ENCODE measurements at regions not wholly inside any gene's neighbourhood (a gene's known extent, or its start where the extent isn't known, plus 50 kb on each side); places are given as distances from the start of the nearest gene placed in this dataset.

DNA sequence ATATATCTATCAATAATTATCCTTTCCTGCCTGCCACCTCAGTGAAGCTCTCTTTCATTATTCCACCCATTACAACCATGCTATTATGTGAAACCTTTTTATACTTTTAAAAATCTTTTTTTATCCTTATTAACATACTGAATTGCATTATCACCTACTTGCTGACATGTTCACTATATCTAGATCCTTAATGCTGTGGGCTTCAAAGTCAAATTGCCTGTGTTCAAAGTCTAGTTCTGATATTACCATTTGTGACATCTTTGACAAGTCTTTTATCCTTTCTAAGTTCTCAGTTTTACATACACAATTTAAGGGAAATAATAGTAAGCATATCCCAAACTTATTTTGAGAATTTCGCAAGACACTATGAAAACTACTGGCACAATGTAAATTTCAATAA, 2239.4 kb downstream of the LRRC4C start:
- H3K4me3 Mint-ChIP-seq, result no peak overlapping the region
- no peaks in the 10 kb centered on the region for H3K36me3 Mint-ChIP-seq
- no peaks in the 10 kb centered on the region for H3K4me1 Mint-ChIP-seq
- H3K4me1 ChIP-seq (ENCODE audit: insufficient read depth, low read length), result no peaks in the 10 kb centered on the region
- H3K9me3 Mint-ChIP-seq, result peaks cover 3 to 16% (median 10%) of the 10 kb centered on the region in 5 donors
- H3K27ac Mint-ChIP-seq, result no peak overlapping the region
- H3K27ac ChIP-seq (ENCODE audit: low read depth, low read length), result no peak overlapping the region
- H3K27me3 Mint-ChIP-seq, result no peaks in the 10 kb centered on the region
- ChIA-PET POLR2A (no interaction called here), CTCF (no interaction called here)
- no peaks in the 10 kb centered on the region for H3K9me3 ChIP-seq (ENCODE audit: low read length)
- no peak overlapping the region for H3K4me3 ChIP-seq (ENCODE audit: low read length)
- no peak for DNase-seq
- H3K36me3 ChIP-seq (ENCODE audit: insufficient read depth, low read length), result no peaks in the 10 kb centered on the region
- H3K27me3 ChIP-seq (ENCODE audit: insufficient read depth, low read length, poor library complexity, severe bottlenecking), result no peaks in the 10 kb centered on the region

DNA sequence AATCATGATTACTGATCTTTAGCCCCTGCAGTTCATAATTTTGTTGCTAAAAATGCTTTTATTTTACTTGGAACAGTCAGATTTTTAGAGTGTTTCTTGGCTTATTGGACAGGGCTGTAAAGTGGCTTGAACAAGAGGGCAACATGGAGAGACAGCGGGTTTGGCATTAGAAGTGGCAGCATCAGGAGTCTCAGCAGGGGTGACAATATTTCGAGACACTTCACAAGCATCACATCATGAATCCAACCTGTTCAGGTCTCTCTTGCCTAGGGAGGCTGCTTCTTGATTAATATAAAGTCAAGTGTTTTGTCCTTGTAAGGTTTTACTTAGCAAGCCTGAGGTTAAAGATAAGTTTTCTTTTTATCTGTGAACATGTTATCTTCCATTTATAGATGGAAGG, 2249.5 kb downstream of the LRRC4C start:
- Mint-ChIP-seq H3K27me3 (no peaks in the 10 kb centered on the region), H3K4me3 (no peak overlapping the region), H3K4me1 (no peaks in the 10 kb centered on the region), H3K36me3 (no peaks in the 10 kb centered on the region), H3K9me3 (peaks cover 0 to 14% (median 6%) of the 10 kb centered on the region in 5 donors), H3K27ac (no peak overlapping the region)
- POLR2A ChIA-PET, result no interaction called here
- CTCF ChIA-PET, result no interaction called here
- H3K27ac ChIP-seq (ENCODE audit: low read depth, low read length), result no peak overlapping the region
- H3K27me3 ChIP-seq (ENCODE audit: insufficient read depth, low read length, poor library complexity, severe bottlenecking), result no peaks in the 10 kb centered on the region
- H3K4me3 ChIP-seq (ENCODE audit: low read length), result no peak overlapping the region
- no peaks in the 10 kb centered on the region for H3K4me1 ChIP-seq (ENCODE audit: insufficient read depth, low read length)
- no peaks in the 10 kb centered on the region for H3K36me3 ChIP-seq (ENCODE audit: insufficient read depth, low read length)
- H3K9me3 ChIP-seq (ENCODE audit: low read length), result no peaks in the 10 kb centered on the region
- DNase-seq, result no peak

DNA sequence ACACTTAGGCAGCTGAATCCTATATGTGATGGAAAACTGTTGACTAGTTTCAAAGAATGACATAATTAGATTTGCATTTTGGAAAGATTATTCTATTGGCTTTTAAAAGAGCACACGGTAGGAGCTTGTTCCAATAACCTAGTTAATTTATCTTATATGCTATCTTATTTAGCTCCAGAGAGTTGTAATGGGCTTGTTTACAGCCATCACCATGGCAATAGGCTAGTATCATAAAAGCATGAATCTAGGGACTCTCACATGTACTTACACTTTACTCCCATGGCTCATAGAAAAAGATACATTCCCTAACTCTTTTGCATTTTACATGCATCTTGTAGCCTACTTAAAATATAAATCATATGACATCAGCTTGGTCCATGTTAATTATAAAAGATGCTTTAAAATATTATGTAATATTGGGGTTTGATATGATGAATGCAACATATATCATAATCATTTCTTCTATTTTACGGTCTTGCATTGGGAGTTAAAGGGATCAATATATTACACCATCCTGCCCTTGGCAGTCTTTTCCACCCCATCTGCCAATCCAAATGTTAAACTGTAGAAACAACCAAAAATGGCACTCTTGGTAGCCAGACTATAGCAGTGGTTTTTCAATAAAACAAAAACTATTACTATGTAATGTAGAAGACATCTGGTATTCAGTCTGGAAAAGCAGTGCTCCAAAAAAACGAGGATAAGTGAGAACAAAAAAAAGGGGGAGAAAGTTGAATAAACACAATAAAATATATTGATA, 2254.0 kb downstream of the LRRC4C start:
- POLR2A ChIA-PET, result no interaction called here
- Mint-ChIP-seq H3K27me3 (no peaks in the 10 kb centered on the region), H3K9me3 (peaks cover 0 to 13% (median 13%) of the 10 kb centered on the region in 5 donors), H3K36me3 (no peaks in the 10 kb centered on the region), H3K4me1 (no peaks in the 10 kb centered on the region), H3K4me3 (no peak overlapping the region), H3K27ac (no peak overlapping the region)
- H3K4me1 ChIP-seq (ENCODE audit: insufficient read depth, low read length), result no peaks in the 10 kb centered on the region
- no peak overlapping the region for H3K4me3 ChIP-seq (ENCODE audit: low read length)
- CTCF ChIA-PET, result no interaction called here
- H3K9me3 ChIP-seq (ENCODE audit: low read length), result no peaks in the 10 kb centered on the region
- no peaks in the 10 kb centered on the region for H3K27me3 ChIP-seq (ENCODE audit: insufficient read depth, low read length, poor library complexity, severe bottlenecking)
- H3K27ac ChIP-seq (ENCODE audit: low read depth, low read length), result no peak overlapping the region
- H3K36me3 ChIP-seq (ENCODE audit: insufficient read depth, low read length), result no peaks in the 10 kb centered on the region
- DNase-seq, result no peak

DNA sequence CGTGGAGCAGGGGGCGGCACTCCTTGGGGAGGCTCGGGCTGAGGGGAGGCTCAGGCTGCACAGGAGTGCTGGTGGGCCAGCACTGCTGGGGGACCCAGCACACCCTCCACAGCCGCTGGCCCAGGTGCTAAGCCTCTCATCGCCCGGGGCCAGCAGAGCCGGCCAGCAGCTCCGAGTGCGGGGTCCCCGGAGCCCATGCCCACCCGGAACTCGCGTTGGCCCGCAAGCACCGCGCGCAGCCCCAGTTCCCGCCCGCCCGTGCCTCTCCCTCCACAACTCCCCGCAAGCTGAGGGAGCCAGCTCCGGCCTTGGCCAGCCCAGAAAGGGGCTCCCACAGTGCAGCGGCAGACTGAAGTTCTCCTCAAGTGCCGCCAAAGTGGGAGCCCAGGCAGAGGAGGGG, 2266.8 kb downstream of the LRRC4C start:
- Mint-ChIP-seq H3K4me3 (no peak overlapping the region), H3K4me1 (no peaks in the 10 kb centered on the region), H3K27ac (no peak overlapping the region), H3K27me3 (no peaks in the 10 kb centered on the region), H3K9me3 (peaks cover 4 to 20% (median 5%) of the 10 kb centered on the region in 5 donors), H3K36me3 (no peaks in the 10 kb centered on the region)
- Histone ChIP-seq H3K27ac (ENCODE audit: low read depth, low read length) (no peak overlapping the region), H3K9me3 (ENCODE audit: low read length) (no peaks in the 10 kb centered on the region), H3K4me3 (ENCODE audit: low read length) (no peak overlapping the region), H3K4me1 (ENCODE audit: insufficient read depth, low read length) (no peaks in the 10 kb centered on the region), H3K36me3 (ENCODE audit: insufficient read depth, low read length) (no peaks in the 10 kb centered on the region), H3K27me3 (ENCODE audit: insufficient read depth, low read length, poor library complexity, severe bottlenecking) (no peaks in the 10 kb centered on the region)
- DNase-seq, result no peak
- ChIA-PET CTCF (no interaction called here), POLR2A (no interaction called here)

DNA sequence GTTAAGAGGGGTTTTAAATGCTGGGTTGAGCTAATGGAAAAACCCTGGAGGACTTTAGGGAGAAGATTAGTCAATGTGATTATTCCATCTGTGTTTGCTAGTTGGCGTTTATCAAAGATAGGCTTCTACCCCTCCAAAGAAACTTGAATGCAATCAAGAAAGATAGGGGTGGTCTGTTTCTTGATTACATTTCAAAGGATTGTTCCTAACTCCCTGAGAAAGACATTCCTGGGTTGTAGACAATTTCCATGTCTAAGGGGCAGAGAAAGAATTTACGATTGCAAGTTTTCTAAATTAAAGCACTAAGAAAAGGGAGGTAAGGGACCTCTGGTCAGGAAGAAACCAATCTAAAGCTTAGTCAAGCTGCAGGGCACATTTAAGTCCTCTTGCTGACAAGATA, 2268.7 kb downstream of the LRRC4C start:
- DNase-seq, result no peak
- POLR2A ChIA-PET, result no interaction called here
- H3K4me1 ChIP-seq (ENCODE audit: insufficient read depth, low read length), result no peaks in the 10 kb centered on the region
- CTCF ChIA-PET, result no interaction called here
- H3K36me3 ChIP-seq (ENCODE audit: insufficient read depth, low read length), result no peaks in the 10 kb centered on the region
- Mint-ChIP-seq H3K9me3 (peaks cover 5 to 20% (median 11%) of the 10 kb centered on the region in 5 donors), H3K36me3 (no peaks in the 10 kb centered on the region), H3K4me3 (no peak overlapping the region), H3K27ac (no peak overlapping the region), H3K27me3 (no peaks in the 10 kb centered on the region), H3K4me1 (no peaks in the 10 kb centered on the region)
- no peak overlapping the region for H3K27ac ChIP-seq (ENCODE audit: low read depth, low read length)
- no peaks in the 10 kb centered on the region for H3K9me3 ChIP-seq (ENCODE audit: low read length)
- no peak overlapping the region for H3K4me3 ChIP-seq (ENCODE audit: low read length)
- H3K27me3 ChIP-seq (ENCODE audit: insufficient read depth, low read length, poor library complexity, severe bottlenecking), result no peaks in the 10 kb centered on the region

DNA sequence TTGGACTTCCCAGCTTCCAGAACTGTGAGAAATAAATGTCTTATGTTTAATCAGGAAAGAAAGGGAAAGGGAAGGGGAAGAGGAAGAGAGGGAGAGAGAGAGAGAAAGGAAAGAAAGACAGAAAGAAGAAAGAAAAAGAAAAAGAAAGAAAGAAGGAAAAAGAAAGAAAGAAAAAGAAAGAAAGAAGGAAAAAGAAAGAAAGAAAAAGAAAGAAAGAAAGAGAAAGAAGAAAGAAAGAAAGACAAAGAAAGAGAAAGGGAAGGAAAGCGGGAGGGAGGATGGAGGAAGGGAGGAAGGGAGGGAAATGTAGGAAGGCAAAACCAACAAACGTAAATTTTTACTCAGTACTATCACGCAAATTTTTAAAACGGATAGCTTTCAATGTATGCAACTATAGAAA, 2281.8 kb downstream of the LRRC4C start:
- CTCF ChIA-PET, result no interaction called here
- H3K4me3 Mint-ChIP-seq, result no peak overlapping the region
- H3K27ac Mint-ChIP-seq, result no peak overlapping the region
- Histone ChIP-seq H3K27me3 (ENCODE audit: insufficient read depth, low read length, poor library complexity, severe bottlenecking) (no peaks in the 10 kb centered on the region), H3K36me3 (ENCODE audit: insufficient read depth, low read length) (no peaks in the 10 kb centered on the region), H3K4me1 (ENCODE audit: insufficient read depth, low read length) (no peaks in the 10 kb centered on the region), H3K27ac (ENCODE audit: low read depth, low read length) (no peak overlapping the region), H3K9me3 (ENCODE audit: low read length) (no peaks in the 10 kb centered on the region), H3K4me3 (ENCODE audit: low read length) (no peak overlapping the region)
- H3K27me3 Mint-ChIP-seq, result peaks cover 0 to 1% of the 10 kb centered on the region in 2 donors
- H3K9me3 Mint-ChIP-seq, result peaks cover 2 to 9% (median 4%) of the 10 kb centered on the region in 5 donors
- H3K36me3 Mint-ChIP-seq, result no peaks in the 10 kb centered on the region
- H3K4me1 Mint-ChIP-seq, result no peaks in the 10 kb centered on the region
- no peak for DNase-seq
- POLR2A ChIA-PET, result no interaction called here

DNA sequence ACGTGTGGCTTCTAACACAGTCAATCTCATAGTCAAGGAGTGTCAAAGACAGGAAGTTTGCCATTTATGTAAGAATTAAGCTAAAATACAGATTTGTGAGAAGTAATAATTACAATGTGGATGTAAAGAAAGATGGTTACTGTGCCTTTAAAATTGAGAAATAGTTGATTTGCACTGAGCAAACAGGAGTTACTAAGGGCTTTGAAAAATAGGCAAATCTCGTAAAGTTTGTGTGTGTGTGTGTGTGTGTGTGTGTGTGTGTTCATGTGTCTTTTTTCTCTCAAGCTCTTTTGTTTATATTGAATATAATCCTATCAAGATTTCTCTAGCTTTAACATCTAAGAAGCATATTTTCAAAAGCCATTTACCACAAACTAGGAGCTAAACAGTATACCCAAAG, 2284.5 kb downstream of the LRRC4C start:
- Mint-ChIP-seq H3K36me3 (no peaks in the 10 kb centered on the region), H3K9me3 (peaks cover 2 to 15% (median 6%) of the 10 kb centered on the region in 5 donors), H3K4me1 (no peaks in the 10 kb centered on the region), H3K27ac (no peak overlapping the region), H3K4me3 (no peak overlapping the region), H3K27me3 (no peaks in the 10 kb centered on the region)
- ChIA-PET CTCF (no interaction called here), POLR2A (no interaction called here)
- Histone ChIP-seq H3K4me1 (ENCODE audit: insufficient read depth, low read length) (no peaks in the 10 kb centered on the region), H3K4me3 (ENCODE audit: low read length) (no peak overlapping the region), H3K27ac (ENCODE audit: low read depth, low read length) (no peak overlapping the region), H3K36me3 (ENCODE audit: insufficient read depth, low read length) (no peaks in the 10 kb centered on the region), H3K9me3 (ENCODE audit: low read length) (no peaks in the 10 kb centered on the region), H3K27me3 (ENCODE audit: insufficient read depth, low read length, poor library complexity, severe bottlenecking) (no peaks in the 10 kb centered on the region)
- no peak for DNase-seq

DNA sequence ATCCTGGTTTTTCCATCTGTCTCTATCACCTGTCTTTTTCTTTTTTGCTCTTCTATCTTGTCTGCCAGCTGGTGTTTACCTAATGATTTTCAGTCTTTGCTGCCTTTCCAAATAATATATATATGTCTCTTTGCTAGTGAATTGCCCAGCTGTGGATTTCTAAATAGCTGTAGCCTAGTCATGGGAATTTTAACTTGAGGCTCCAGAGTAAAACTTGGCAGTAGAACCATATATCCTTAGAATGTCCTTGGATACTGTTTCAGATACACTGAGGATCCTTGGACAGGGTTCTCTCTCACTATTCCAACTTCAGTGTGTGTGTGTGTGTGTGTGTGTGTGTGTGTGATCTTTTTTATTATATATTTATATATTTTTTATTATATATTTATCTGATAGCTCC, 2285.3 kb downstream of the LRRC4C start:
- Mint-ChIP-seq H3K4me3 (no peak overlapping the region), H3K27ac (no peak overlapping the region), H3K9me3 (peaks cover 2 to 15% (median 6%) of the 10 kb centered on the region in 5 donors), H3K27me3 (no peaks in the 10 kb centered on the region), H3K36me3 (no peaks in the 10 kb centered on the region), H3K4me1 (no peaks in the 10 kb centered on the region)
- POLR2A ChIA-PET, result no interaction called here
- no peak overlapping the region for H3K27ac ChIP-seq (ENCODE audit: low read depth, low read length)
- H3K9me3 ChIP-seq (ENCODE audit: low read length), result no peaks in the 10 kb centered on the region
- no peak for DNase-seq
- H3K36me3 ChIP-seq (ENCODE audit: insufficient read depth, low read length), result no peaks in the 10 kb centered on the region
- no peaks in the 10 kb centered on the region for H3K27me3 ChIP-seq (ENCODE audit: insufficient read depth, low read length, poor library complexity, severe bottlenecking)
- H3K4me3 ChIP-seq (ENCODE audit: low read length), result no peak overlapping the region
- CTCF ChIA-PET, result no interaction called here
- H3K4me1 ChIP-seq (ENCODE audit: insufficient read depth, low read length), result no peaks in the 10 kb centered on the region

DNA sequence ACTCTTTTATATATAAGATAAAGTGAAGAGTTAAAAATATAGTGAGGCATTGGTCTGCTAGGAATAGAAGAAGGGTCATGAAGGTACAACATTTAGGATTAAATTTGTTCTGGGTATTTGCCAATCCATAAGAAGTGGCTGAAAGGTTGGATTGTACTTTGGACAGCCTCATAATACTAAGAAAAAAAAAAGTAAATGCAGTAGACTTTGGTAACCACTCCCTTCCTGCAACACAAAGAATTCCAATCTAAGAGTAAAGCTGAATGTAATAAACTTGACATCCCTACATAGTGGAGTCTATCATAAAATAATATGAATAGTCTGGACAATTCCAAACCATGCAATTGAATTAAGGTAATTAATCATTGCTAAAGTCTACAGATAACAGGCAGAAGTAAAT, 2294.4 kb downstream of the LRRC4C start:
- ChIA-PET CTCF (no interaction called here), POLR2A (no interaction called here)
- Histone ChIP-seq H3K36me3 (ENCODE audit: insufficient read depth, low read length) (no peaks in the 10 kb centered on the region), H3K4me3 (ENCODE audit: low read length) (no peak overlapping the region), H3K27me3 (ENCODE audit: insufficient read depth, low read length, poor library complexity, severe bottlenecking) (no peaks in the 10 kb centered on the region), H3K4me1 (ENCODE audit: insufficient read depth, low read length) (no peaks in the 10 kb centered on the region), H3K27ac (ENCODE audit: low read depth, low read length) (no peak overlapping the region), H3K9me3 (ENCODE audit: low read length) (no peaks in the 10 kb centered on the region)
- DNase-seq, result no peak
- no peak overlapping the region for H3K4me3 Mint-ChIP-seq
- H3K27ac Mint-ChIP-seq, result no peak overlapping the region
- no peaks in the 10 kb centered on the region for H3K27me3 Mint-ChIP-seq
- no peaks in the 10 kb centered on the region for H3K36me3 Mint-ChIP-seq
- peaks cover 2 to 22% (median 7%) of the 10 kb centered on the region in 5 donors for H3K9me3 Mint-ChIP-seq
- H3K4me1 Mint-ChIP-seq, result no peaks in the 10 kb centered on the region

Data from CD8-positive, alpha-beta memory T cell (primary cell).